Astrocyte (in vitro differentiated cells and primary cell): ENCODE measurements at regions not wholly inside any gene's neighbourhood (a gene's known extent, or its start where the extent isn't known, plus 50 kb on each side); places are given as distances from the start of the nearest gene placed in this dataset.

Experiments used
- EZH2 ChIP-seq: IDR thresholded peaks from 2 replicates; pipeline ENCODE4 v1.6.1; 2012; ENCODE audit warnings: mild to moderate bottlenecking, low read length, inconsistent platforms; ENCODE audit not compliant: insufficient read depth
- TF ChIP-seq, protein P1 (sequence below): IDR thresholded peaks from 2 replicates; pipeline ENCODE4 v1.5.1; 2011; ENCODE audit warnings: low read depth, mild to moderate bottlenecking, inconsistent platforms, low read length, moderate library complexity; ENCODE audit not compliant: insufficient read depth

DNA sequence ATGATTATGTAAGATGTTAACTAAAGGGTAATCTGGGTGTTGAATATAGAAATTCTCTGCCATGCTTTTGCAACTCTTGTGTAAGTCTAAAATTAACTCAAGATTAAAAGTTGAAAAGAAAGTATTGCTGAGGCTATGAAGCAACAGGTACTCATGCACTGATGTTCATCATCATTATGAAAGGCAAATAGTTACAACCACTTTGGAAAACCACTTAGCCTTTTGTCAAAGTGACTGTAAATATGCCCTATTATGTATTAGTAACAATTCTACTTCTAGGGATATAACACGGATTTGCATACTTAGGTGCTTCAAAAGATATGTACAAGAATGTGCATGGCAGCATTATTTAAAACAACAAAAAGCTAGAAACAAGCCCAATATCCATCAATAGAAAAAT lies 227.8 kb upstream of the CXXC4 start:
- no peak for TF ChIP-seq EZH2
- TF ChIP-seq, protein P1, sequence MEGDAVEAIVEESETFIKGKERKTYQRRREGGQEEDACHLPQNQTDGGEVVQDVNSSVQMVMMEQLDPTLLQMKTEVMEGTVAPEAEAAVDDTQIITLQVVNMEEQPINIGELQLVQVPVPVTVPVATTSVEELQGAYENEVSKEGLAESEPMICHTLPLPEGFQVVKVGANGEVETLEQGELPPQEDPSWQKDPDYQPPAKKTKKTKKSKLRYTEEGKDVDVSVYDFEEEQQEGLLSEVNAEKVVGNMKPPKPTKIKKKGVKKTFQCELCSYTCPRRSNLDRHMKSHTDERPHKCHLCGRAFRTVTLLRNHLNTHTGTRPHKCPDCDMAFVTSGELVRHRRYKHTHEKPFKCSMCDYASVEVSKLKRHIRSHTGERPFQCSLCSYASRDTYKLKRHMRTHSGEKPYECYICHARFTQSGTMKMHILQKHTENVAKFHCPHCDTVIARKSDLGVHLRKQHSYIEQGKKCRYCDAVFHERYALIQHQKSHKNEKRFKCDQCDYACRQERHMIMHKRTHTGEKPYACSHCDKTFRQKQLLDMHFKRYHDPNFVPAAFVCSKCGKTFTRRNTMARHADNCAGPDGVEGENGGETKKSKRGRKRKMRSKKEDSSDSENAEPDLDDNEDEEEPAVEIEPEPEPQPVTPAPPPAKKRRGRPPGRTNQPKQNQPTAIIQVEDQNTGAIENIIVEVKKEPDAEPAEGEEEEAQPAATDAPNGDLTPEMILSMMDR, result no peak
